ENCODE measurements at regions not wholly inside any gene's neighbourhood (a gene's known extent, or its start where the extent isn't known, plus 50 kb on each side); places are given as distances from the start of the nearest gene placed in this dataset.
"Not testable (repeated sequence)": the region's sequence is repeated elsewhere in the genome, so short reads cannot be mapped to it uniquely, and the experiment has no call there.

DNA sequence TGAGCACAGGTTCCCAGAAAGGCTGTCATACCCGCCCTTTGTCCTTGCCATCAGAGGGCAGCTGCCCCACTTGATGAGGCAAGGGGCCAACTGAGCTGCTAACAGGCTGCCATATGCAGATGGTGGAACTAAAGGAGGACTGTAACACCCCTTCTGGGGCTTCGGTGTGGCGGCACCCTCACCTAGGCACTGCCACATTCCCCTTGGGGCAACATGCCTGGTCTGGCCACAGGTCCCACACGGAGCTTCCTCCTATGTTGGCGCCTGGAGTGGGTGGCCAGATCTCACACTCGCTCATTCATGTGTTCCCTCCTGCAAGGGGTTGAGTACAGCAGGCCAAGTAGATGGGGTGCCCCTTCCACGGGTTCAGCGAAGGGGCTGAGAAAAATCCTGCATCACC, 777.4 kb upstream of the CHD1 start:
- no peak for DNase-seq

GRCh38 chr5:99702565-99702964, 773.8 kb upstream of the CHD1 start:
- DNase-seq, result no peak

DNA sequence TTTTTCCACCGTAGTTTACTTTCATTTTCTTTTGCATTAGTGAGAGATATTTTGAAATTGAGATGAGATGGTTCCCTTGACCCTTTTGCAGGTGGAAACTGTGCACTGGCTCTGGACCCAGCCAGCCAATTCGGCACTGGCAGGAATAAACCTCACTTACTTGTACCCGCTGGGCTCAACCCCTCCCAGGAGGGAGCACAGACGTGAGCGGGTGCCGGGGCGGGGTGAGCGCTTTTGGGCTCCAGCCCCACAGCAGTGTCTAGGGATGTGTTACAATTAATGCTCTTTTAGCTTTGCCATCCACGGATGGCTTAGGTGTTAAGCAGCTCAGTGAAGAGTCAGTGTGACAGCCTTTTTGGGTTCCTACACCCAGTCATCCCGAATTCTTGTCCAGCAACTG, 766.1 kb upstream of the CHD1 start:
- DNase-seq, result no peak

GRCh38 chr5:99686538-99686937, 757.7 kb upstream of the CHD1 start:
- DNase-seq, result no peak

- DNase-seq, result no peak
Observed at GRCh38 chr5:99675974-99676373, 747.2 kb upstream of the CHD1 start.

GRCh38 chr5:99674101-99674500, 745.3 kb upstream of the CHD1 start:
- no peak for DNase-seq

- no peak for DNase-seq
Observed at GRCh38 chr5:99664972-99665371, 736.2 kb upstream of the CHD1 start.

GRCh38 chr5:99651298-99651697, 722.5 kb upstream of the CHD1 start:
- DNase-seq, result no peak

DNA sequence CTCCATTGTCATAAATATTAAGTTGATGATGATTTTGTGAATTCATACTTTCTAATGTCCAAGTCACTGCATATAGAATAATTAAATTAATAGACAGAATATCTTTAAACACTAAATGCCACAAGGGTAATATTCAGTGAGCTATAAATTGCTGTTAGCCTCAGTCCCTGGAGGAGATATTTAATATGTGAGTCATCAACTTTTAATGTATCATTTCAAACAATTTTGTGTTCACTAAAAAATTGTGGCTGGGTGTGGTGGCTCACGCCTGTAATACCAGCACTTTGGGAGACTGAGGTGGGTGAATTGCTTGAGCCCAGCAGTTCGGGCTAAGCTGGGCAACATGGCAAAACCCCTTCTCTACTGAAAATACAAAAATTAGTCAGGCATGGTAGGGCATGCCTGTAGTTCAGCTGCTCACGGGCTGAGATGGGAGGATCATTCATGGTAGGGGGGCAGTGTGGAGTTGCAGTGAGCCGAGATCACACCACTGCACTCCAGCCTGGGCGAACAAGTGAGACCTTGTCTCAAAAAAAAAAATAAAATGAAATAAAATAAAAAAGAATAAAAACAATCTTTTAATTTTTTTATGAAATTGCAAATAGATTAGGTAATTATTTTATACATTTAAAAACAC, 717.3 kb upstream of the CHD1 start:
- DNase-seq, result no peak

DNA sequence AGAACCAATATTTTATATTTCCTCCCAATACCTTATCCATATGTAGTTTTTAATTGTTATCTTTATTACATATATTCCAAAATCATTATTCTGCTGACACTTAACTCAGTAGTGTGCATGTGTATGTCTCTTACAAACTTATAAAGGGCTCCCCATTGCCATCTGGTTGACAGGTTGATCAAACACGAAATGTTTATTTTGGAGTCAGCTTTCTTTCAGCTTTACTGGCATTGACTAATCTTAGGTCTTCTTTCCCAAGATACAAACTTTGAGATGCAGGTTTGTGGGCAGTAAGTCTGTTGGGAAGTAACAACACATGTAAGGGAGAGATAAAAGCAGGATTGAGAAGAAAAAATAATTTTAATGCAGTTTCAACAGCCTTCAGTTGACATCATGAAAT, 716.0 kb upstream of the CHD1 start:
- DNase-seq, result no peak

GRCh38 chr5:99640646-99641045, 711.8 kb upstream of the CHD1 start:
- DNase-seq, result no peak

GRCh38 chr5:99639905-99640304, 711.1 kb upstream of the CHD1 start:
- DNase-seq, result no peak

GRCh38 chr5:99636663-99637062, 707.9 kb upstream of the CHD1 start:
- DNase-seq, result no peak

DNA sequence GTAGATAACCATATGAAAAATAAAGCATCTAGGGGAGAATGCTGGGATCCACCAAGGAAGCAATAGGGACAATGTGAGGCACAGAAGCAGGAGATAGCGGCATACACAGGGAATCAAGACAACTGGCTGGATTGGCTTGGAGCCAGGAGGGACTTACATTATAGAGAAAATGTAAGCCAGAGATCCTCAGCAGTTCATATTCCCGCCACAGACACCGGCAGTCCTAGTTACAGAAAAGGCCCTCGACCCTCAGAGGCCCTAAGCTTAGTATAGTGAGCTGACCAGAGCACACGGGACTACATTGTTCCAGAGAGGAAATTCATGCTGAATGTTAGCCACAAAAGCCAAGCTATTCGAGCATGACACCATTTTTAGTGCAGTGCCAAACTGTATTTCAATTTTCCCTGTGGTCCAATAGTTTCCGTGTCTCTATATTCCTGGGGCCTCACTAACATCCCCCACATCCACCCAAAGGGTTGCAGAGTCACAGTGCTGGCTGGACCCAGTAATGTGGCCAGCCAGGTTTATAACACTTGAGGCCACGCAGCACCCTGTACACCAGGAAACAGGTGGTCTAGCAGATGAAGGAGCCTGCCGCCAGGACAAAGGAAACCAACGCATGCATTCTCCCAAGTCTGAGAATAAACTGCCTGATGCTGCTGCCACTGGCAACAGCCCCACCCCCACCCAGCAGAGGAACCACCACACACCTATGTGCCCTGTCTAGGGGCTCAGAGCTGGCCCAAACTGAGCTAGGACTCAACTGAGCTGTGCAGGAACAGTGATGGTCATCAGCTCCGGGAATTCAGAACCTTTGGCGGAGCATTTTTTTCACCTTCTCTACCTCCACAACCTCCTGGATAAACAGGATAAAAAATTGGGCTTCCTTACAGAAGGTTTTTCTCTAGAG, 693.2 kb upstream of the CHD1 start:
- DNase-seq, result no peak

DNA sequence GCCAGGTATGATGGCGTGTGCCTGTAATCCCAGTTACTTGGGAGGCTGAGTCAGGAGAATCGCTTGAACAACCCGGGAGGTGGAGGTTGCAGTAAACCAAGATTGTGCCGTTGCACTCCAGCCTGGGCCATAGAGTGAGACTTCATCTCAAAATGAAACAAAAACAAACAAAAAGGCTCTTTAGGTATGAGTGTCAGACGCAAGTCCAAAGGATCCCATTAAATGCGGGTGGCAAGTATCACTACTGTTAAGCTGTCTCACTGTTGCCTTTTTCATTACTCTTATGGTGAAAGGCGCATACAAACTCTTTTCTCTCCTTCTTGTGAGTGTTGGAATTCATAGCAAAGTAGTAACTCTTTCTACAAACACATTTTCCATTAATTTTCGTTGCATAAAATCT, 688.5 kb upstream of the CHD1 start:
- no peak for DNase-seq

GRCh38 chr5:99614888-99615287, 686.1 kb upstream of the CHD1 start:
- DNase-seq, result no peak

- no peak for DNase-seq
Observed at GRCh38 chr5:99607124-99607523, 678.3 kb upstream of the CHD1 start.

DNA sequence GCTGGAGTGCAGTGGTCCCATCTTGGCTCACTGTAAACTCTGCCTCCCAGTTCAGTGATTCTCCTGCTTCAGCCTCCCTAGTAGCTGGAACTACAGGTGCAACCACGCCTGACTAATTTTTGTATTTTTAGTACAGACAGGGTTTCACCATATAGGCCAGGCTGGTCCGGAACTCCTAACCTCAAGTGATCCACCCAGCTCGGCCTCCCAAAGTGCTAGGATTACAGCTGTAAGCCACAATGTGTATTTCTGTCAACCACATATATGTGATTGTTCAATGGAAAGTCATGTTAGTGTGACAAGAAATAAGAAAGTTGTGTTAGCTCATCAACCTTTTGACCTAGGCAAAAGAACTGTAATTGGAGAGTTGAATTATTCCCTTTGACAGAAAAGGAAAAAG, 677.1 kb upstream of the CHD1 start:
- no peak for DNase-seq

GRCh38 chr5:99600952-99601351, 672.1 kb upstream of the CHD1 start:
- no peak for DNase-seq

GRCh38 chr5:99590806-99591205, 662.0 kb upstream of the CHD1 start:
- DNase-seq, result no peak

- no peak for DNase-seq
Observed at GRCh38 chr5:99589424-99589823, 660.6 kb upstream of the CHD1 start.

DNA sequence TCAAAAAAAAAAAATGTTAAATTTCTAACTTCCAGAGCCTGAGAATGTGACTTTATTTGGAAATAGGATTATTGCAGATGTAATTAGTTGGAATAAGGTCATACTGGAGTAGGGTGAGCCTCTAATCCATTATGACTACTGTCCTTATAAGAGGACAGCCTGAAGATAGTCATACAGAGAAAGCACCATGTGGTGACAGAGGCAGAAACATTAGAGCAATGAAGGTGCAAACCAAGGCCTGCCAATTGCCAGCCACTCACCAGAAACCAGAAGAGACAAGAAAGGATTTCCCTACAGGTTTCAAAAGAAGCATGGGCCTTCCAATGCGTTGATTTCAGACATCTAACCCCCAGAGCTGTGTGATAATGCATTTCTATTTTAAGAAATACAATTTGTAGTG, 659.2 kb upstream of the CHD1 start:
- DNase-seq, result no peak

GRCh38 chr5:99586878-99587277, 658.1 kb upstream of the CHD1 start:
- no peak for DNase-seq

- not testable (repeated sequence) for DNase-seq
Observed at GRCh38 chr5:99581204-99581603, 652.4 kb upstream of the CHD1 start.
